Transverse colon (tissue), 4 donors: ENCODE measurements at regions not wholly inside any gene's neighbourhood (a gene's known extent, or its start where the extent isn't known, plus 50 kb on each side); places are given as distances from the start of the nearest gene placed in this dataset.

Experiments
- DNase-seq: peaks from one replicate; pipeline ENCODE4 v3.0.0-alpha.2; 2019
- H3K27ac ChIP-seq, 4 donors: fragments of 200-600 bp; sonication (generic); 2 replicates each; pipeline ENCODE4 v1.5.1; 2016 to 2018; ENCODE audit warnings: inconsistent platforms in 4 of 4
- H3K27me3 ChIP-seq: fragments of 200-600 bp; sonication (generic); 2 replicates; pipeline ENCODE4 v1.5.1; 2017; ENCODE audit warnings: inconsistent platforms
- H3K36me3 ChIP-seq, 4 donors: fragments of 200-600 bp; sonication (generic); 2 replicates each; pipeline ENCODE4 v1.5.1; 2017 to 2019; ENCODE audit warnings: inconsistent platforms in 4 of 4
- H3K4me1 ChIP-seq, 4 donors: fragments of 200-600 bp; sonication (generic); 2 replicates each; pipeline ENCODE4 v1.5.1; 2017 to 2020; ENCODE audit warnings: inconsistent platforms in 4 of 4
- H3K4me3 ChIP-seq, 4 donors: fragments of 200-600 bp; sonication (generic); 1 replicate in 1 of 4; 2 replicates in 3 of 4; pipeline versions ENCODE4 v1.5.1 to v1.6.1; 2017 to 2019; ENCODE audit warnings: inconsistent platforms in 4 of 4
- H3K9me3 ChIP-seq, 2 donors: fragments of 200-600 bp; sonication (generic); 2 replicates each; pipeline ENCODE4 v1.5.1; 2017 to 2019; ENCODE audit warnings: inconsistent platforms in 2 of 2
- EP300 ChIP-seq: sonication (generic); formaldehyde crosslinking; IDR thresholded peaks from one replicate; pipeline ENCODE4 v1.6.1; 2017; ENCODE audit warnings: antibody characterized with exemption, low read depth
- POLR2A ChIP-seq: fragments of 450-650 bp; IDR thresholded peaks from one replicate; pipeline ENCODE4 v1.6.1; 2016; ENCODE audit warnings: antibody characterized with exemption, mild to moderate bottlenecking, moderate library complexity
- POLR2AphosphoS5 ChIP-seq, 3 donors: sonication (generic); formaldehyde crosslinking; IDR thresholded peaks; one replicate each; pipeline ENCODE4 v1.6.1; 2016; ENCODE audit warnings: antibody characterized with exemption in 3 of 3
- WGBS, 2 donors: methylation state at CpG; one replicate each; pipeline ENCODE4 v1.1.5; 2018; ENCODE audit warnings: low coverage in 1 of 2; 5-methylcytosine and 5-hydroxymethylcytosine counted together
- in situ Hi-C, 4 donors: fragments of 200-750 bp; cut with MboI; loops; one replicate each; pipeline versions ENCODE4 v1.15.0 to v1.15.1; 2017; ENCODE audit warnings: low sequenced_read_pairs in 3 of 4, low pct_ligation_motif_present in 1 of 4, low pct_unique_long_range_greater_than_20kb in 1 of 4
- intact Hi-C: fragments of 100-400 bp; cut with DNase I; formaldehyde crosslinking; loops from one replicate; pipeline ENCODE4 v1.15.1; 2023; ENCODE audit warnings: low total_unique reads
- TF ChIP-seq, protein P1 (sequence below), 5 experiments: fragments of 200-600 bp in 3 of 5; fragments of 450-650 bp in 2 of 5; sonication (generic) in 3 of 5; IDR thresholded peaks; 1 replicate in 2 of 5; 2 replicates in 3 of 5; pipeline ENCODE4 v1.5.1; 2016 to 2017; ENCODE audit warnings: antibody characterized with exemption in 5 of 5, inconsistent platforms in 3 of 5, mild to moderate bottlenecking in 2 of 5, moderate library complexity in 1 of 5

DNA sequence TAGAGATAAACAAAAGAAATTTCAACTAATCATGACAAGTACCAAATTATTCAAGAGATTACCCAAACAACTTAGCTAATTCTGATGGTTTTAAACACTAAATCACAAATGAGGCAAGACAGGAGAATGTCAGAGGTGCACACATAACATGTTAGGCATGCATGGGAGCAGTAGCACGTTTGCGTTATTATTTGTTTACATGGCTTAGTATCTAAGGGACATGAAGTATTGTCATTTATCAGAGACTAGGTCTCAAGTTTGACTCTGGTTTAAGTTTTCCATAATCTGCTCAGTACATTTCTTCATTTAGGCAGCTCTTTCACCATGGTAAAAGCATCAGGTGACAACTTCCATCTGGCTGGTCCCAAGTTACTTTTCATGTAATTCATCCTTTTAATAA is 244.1 kb upstream of the TNC start:
- 42 to 50% methylated on average over 2 of the region's 2 CpGs for WGBS, 2 donors
- TF ChIP-seq POLR2A (no peak), POLR2AphosphoS5 (IDR thresholded peaks at IDR 0.05) (peak in 1 of 3 donors; percentile 15), EP300 (no peak)
- TF ChIP-seq, protein P1, sequence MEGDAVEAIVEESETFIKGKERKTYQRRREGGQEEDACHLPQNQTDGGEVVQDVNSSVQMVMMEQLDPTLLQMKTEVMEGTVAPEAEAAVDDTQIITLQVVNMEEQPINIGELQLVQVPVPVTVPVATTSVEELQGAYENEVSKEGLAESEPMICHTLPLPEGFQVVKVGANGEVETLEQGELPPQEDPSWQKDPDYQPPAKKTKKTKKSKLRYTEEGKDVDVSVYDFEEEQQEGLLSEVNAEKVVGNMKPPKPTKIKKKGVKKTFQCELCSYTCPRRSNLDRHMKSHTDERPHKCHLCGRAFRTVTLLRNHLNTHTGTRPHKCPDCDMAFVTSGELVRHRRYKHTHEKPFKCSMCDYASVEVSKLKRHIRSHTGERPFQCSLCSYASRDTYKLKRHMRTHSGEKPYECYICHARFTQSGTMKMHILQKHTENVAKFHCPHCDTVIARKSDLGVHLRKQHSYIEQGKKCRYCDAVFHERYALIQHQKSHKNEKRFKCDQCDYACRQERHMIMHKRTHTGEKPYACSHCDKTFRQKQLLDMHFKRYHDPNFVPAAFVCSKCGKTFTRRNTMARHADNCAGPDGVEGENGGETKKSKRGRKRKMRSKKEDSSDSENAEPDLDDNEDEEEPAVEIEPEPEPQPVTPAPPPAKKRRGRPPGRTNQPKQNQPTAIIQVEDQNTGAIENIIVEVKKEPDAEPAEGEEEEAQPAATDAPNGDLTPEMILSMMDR (IDR thresholded peaks at IDR 0.05): no peak
- H3K4me3 ChIP-seq: no peak overlapping the region
- no peak overlapping the region for H3K27ac ChIP-seq
- H3K9me3 ChIP-seq: no peaks in the 10 kb centered on the region
- DNase-seq: no peak
- no peaks in the 10 kb centered on the region for H3K36me3 ChIP-seq
- intact Hi-C loops (no loop called here), in situ Hi-C loops (no loop called here)
- no peaks in the 10 kb centered on the region for H3K4me1 ChIP-seq
- H3K27me3 ChIP-seq: no peaks in the 10 kb centered on the region

DNA sequence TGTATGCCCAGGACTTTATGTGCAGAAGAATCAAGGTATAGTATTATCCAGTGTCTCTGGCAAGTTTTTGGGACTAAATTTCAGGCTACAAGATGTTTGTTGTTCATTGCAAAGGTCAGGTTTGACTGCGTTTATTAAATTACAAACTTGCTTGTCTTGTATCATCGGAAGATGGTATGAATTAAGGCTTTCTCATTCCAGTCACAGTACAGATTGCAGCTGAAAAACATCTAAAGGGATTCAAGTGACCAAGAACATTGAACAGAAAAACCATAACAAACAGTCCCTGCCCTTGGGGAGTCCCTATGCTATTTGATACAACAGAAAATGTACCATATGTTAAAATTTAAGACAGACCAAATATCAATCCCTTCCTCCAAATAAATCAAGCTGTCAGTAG is 244.7 kb upstream of the TNC start:
- no peak overlapping the region for H3K27ac ChIP-seq
- TF ChIP-seq EP300 (no peak), POLR2A (no peak), POLR2AphosphoS5 (IDR thresholded peaks at IDR 0.05) (no peak)
- TF ChIP-seq, protein P1 (IDR thresholded peaks at IDR 0.05): no peak

GRCh38 chr9:115364991-115365390 is 247.0 kb upstream of the TNC start:
- TF ChIP-seq POLR2AphosphoS5 (IDR thresholded peaks at IDR 0.05) (no peak), EP300 (no peak), POLR2A (no peak)
- intact Hi-C loops (no loop called here), in situ Hi-C loops (no loop called here)
- H3K27me3 ChIP-seq: no peaks in the 10 kb centered on the region
- H3K4me3 ChIP-seq: no peak overlapping the region
- DNase-seq: no peak
- no peaks in the 10 kb centered on the region for H3K4me1 ChIP-seq
- H3K27ac ChIP-seq: no peak overlapping the region
- 86 to 95% methylated on average over 4 of the region's 4 CpGs for whole genome bisulfite sequencing, 2 donors
- H3K36me3 ChIP-seq: no peaks in the 10 kb centered on the region
- no peaks in the 10 kb centered on the region for H3K9me3 ChIP-seq

More for the DNA sequence above, 244.7 kb upstream of the TNC start:
- no peaks in the 10 kb centered on the region for H3K4me1 ChIP-seq
- intact Hi-C loops (no loop called here), in situ Hi-C loops (no loop called here)
- no peaks in the 10 kb centered on the region for H3K36me3 ChIP-seq
- no peaks in the 10 kb centered on the region for H3K9me3 ChIP-seq
- H3K27me3 ChIP-seq: no peaks in the 10 kb centered on the region
- no peak overlapping the region for H3K4me3 ChIP-seq
- 75 to 86% methylated on average over 2 of the region's 2 CpGs for WGBS, 2 donors
- no peak for DNase-seq

DNA sequence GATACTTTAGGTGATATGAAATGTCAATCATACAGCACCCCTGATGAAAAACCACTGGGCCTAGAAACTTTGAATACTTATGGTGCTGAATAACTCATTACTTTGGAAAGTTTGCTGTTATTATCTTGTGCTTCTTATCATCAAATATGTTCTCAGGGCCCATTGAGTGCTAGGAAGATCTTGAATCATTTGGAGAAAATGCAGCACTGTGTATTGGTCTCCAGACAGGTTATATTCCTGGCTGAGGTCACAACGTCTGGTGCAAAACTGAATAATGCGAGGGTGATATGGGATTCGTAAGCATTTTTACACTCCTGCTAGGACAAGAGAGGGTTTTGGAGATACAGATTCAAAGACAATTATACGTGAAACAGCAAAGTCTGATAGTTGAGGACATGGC is 249.4 kb upstream of the TNC start:
- in situ Hi-C loops: no loop called here
- 94 to 95% methylated on average over 4 of the region's 4 CpGs for WGBS, 2 donors
- no peaks in the 10 kb centered on the region for H3K36me3 ChIP-seq
- no peaks in the 10 kb centered on the region for H3K27me3 ChIP-seq
- no peaks in the 10 kb centered on the region for H3K9me3 ChIP-seq
- DNase-seq: no peak
- no peak for TF ChIP-seq EP300
- TF ChIP-seq, protein P1 (IDR thresholded peaks at IDR 0.05): no peak
- no peak for TF ChIP-seq POLR2A
- no peak for TF ChIP-seq POLR2AphosphoS5 (IDR thresholded peaks at IDR 0.05)
- H3K4me1 ChIP-seq: no peaks in the 10 kb centered on the region
- intact Hi-C loops: no loop called here
- H3K4me3 ChIP-seq: no peak overlapping the region
- H3K27ac ChIP-seq: no peak overlapping the region
